GM12872 (cell line): ENCODE measurements at regions not wholly inside any gene's neighbourhood (a gene's known extent, or its start where the extent isn't known, plus 50 kb on each side); places are given as distances from the start of the nearest gene placed in this dataset.

Source experiments
- TF ChIP-seq, protein P1 (sequence below): IDR thresholded peaks from 3 replicates; pipeline ENCODE4 v1.5.1; 2011; ENCODE audit warnings: low read depth, mild to moderate bottlenecking, low read length, moderate library complexity; ENCODE audit not compliant: insufficient read depth

DNA sequence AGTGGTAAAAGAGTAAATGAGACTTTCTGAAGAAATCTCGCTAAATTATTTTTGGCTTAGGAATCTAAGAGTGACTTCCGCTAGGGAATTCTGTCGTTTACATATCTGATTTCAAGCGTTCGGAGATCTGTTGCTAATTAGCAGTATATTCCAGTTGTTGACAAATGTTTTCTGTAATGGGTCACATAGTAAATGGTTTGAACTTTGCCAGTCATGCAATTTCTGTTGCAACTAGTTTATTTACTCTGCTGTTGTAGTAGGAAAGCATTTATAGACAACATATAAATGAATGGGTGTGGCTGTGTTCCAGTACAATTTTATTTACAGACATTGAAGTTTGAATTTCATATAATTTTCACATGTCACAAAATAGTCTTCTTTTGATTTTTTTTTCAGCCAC lies 57.4 kb upstream of the JAK2 start:
- TF ChIP-seq, protein P1, sequence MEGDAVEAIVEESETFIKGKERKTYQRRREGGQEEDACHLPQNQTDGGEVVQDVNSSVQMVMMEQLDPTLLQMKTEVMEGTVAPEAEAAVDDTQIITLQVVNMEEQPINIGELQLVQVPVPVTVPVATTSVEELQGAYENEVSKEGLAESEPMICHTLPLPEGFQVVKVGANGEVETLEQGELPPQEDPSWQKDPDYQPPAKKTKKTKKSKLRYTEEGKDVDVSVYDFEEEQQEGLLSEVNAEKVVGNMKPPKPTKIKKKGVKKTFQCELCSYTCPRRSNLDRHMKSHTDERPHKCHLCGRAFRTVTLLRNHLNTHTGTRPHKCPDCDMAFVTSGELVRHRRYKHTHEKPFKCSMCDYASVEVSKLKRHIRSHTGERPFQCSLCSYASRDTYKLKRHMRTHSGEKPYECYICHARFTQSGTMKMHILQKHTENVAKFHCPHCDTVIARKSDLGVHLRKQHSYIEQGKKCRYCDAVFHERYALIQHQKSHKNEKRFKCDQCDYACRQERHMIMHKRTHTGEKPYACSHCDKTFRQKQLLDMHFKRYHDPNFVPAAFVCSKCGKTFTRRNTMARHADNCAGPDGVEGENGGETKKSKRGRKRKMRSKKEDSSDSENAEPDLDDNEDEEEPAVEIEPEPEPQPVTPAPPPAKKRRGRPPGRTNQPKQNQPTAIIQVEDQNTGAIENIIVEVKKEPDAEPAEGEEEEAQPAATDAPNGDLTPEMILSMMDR = no peak

DNA sequence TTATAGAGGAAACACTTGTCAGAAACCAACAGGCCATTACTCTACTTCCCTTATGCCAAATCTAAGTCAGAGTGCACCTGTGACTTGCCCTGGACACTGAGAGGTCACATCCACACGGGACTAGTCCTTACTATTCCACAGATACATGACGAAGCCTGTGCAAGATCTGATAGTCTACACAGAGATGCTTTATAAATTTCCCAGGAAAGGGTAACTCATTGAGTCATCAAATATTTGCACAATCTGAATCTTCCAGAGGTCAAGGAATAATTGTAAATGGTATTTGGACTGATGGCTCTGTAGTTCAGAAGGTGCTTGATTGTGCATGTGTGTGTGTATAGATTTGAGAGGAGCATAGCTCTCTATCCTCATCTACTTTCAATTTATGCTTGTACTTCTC lies 55.2 kb upstream of the JAK2 start:
- TF ChIP-seq, protein P1 = no peak

DNA sequence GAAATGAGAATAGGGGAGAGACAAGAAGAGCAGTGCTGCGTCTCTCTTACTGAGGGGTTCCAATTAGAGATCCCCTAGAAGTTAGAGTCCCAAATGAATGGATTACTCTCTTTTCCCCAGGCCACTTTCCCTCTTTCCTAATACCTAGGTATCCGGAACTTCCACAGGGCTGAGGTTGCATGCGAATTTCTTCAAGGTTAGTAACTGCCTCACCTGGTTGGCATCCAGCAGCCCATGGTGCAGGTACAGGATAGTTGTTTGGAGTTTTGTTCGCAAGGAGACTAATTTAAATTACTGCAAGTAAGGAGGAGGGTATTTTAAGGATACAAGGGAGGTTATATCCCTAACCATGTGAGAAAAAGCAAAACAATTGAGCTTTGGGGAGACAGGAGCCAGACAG lies 52.4 kb upstream of the JAK2 start:
- TF ChIP-seq, protein P1 = no peak

DNA sequence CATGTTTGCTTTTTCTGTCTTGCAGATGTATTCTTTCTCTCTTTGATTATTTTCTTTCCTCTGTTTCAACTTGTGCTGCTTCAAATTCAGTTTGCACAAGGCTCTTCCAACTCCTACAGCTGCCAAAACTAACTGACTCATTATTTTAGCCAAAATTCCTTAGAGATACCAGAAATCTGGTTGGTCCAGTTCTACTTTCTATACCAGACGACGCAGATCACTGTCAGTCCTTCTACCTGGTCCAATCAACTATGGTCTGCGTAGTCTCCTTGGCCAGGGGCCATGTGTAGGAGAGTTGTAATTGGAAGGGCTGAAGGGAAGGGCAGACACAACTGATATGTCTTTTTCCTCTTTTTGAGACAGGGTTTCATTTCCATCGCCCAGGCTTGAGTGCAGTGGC lies 51.9 kb upstream of the JAK2 start:
- TF ChIP-seq, protein P1 = no peak

DNA sequence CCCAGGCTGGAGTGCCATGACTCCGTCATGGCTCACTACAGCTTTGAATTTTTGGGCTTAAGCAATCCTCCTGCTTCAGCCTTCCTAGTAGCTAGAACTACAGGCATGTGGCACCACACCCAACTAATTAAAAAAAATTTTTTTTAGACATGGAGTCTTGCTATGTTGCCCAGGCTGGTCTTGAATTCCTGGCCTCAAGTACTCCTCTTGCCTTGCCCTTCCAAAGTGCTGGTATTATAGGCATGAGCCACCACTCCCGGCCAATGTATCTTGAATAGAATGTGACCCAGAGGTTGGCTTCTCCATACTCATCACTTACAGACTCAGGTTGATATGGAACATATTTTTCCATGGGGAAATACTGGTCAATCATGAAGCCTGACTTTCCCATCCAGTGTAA lies 51.2 kb upstream of the JAK2 start:
- TF ChIP-seq, protein P1 = no peak

DNA sequence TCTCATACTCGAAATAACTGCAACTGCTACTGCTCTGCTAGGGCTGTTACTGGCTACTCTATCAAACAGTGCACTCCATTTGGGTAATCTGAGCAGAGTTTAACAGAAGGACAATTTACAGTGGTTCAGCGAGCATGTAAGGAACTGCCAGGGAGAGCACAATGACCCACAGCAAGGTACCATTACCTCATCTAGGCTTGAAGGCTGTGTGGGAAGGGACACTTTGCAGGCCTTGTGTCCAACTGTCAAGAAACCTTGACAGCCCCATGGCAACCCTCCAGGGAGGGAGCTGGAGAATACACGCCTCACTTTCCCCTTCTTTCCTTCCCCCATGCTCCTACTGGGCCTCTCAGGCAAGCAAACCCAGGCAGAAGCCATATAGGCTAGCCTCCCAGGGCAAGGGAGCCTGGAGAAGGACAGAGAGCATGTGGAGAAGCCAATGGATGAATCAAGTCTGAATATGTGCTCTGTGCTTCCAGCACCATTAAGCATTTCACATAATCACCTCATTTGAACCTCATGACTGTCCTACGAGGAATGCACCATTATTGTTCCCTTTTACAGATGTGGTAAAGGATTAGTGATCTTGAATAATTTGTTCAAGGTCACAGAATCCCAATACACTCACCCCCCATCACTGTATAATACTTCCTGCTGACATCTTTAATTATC lies 49.9 kb upstream of the JAK2 start:
- TF ChIP-seq, protein P1 = no peak
